Activated CD4-positive, alpha-beta T cell treated with anti-CD3 and anti-CD28 coated beads, Interleukin-2, amount 50 U/mL, for 4 hours (primary cell): ENCODE measurements at regions not wholly inside any gene's neighbourhood (a gene's known extent, or its start where the extent isn't known, plus 50 kb on each side); places are given as distances from the start of the nearest gene placed in this dataset.

ENCODE experiments used
- DNase-seq, 2 experiments: peaks; one replicate each; pipeline ENCODE4 v3.0.0-alpha.2; 2020

DNA sequence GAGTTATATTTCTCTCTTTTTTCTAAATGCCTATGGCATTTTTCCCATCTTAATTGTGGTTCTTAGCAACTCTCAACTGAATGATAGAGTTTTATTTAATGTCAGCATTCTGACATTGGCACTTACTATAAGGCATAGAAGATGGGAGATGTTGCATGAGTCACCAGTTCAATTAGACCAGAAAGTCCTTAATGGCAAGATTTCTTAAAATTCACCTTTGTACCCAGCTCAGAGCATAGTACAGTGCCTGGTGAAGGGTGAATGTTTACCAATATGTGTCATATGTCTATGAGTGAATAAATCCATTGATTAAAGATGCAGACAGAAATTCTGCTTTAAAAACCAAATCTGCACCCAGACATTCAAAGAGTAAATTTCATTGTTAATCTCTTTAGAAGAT, 526.9 kb downstream of the EFNB2 start:
- no peak for DNase-seq

DNA sequence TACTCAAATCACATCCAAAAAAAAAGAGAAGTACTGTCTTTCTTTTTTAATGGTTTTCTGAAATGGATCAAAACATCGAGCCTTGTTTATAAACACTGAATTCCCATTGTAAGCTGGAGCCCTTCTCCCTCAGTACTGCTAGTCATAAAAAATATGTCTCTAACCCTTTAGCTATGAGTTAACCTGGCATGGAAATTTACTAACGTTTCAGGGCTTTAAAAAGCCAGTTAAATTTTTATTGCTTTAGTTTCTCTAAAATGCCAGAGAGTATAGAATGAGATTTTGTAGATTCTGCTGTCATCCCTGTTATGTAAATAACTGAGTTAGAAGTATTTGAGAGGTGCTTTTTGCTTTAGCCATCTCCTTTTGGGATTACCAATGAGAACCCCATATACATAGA, 528.3 kb downstream of the EFNB2 start:
- DNase-seq: no peak

DNA sequence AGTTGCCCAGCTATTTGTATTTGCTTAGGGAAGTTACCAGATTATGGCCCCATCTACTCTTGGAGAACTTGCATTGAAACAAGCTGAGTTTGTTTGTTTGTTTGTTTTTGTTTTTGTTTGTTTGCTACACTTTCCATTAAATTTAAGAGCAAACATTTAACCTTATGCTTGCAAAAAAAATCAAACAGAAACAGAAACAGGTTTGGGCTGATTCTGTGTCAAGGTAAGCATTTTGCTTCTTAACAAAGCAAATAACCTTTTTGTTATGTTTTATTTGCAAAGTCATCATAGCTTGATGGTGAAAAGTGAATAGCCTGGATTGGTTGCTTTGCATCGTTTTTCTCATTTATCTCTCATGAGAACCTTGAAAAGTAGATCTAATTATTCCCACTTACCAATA, 531.8 kb downstream of the EFNB2 start:
- no peak for DNase-seq

DNA sequence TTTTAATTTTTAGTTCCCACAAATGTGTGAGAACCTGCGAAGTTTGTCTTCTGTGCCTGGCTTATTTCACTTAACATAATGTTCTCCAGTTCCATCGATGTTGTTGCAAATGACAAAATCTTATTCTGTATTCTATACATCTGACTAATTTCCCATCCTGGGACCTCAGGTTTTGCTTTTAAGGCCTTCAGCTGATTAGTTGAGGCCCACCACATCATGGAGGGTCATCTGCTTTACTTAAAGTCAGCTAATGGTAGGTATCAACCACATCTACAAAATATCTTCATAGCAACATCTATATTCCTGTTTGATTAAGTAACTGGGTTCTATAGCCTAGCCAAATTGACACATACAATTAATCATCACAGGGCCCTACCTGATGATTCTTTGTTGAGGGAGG, 534.0 kb downstream of the EFNB2 start:
- no peak for DNase-seq

DNA sequence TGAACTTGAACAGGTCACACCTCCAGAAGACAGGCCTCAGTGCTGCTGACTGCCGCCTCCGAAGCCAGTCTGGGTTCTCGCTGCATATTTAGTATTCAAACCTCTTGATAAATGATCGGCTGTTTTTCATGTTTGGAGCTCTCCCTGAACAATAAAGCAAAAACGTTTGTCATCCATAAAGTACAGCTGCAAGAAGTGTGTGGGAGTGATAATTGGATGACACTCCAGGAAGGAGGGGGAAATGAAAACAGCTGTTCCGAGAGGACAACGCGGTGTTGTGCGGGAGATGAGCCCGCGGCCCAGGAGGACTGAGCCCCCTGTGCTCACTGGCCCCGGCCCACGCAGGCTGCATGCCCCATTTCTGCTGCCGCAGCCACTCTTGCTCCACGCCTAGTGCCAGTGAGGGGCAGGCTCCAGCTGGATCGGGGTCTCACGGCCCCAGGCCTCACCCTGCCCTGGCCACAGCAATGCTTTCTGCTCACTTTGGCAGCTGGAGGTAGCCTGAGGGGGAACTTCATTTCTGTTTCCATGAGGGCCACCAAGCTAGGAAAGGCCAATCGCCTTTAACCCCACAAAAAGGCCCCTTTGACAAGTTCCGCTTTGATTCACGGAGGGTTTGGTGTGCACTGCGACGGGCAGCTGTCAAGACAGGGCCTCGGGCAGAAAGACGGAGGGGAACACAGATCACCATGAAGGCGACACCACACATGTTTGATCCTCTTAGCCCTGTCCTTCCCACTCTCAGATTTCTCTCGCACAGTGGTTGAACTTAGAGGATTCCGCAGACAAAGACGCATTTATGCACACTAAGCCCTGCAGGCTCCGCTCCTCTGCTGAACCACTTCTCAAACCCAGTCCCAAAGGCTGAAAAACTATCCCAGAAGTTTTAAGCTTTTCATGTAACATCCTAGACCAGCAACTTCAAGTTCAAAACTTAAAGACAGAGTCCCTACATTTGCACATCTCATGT, 537.6 kb downstream of the EFNB2 start:
- no peak for DNase-seq

DNA sequence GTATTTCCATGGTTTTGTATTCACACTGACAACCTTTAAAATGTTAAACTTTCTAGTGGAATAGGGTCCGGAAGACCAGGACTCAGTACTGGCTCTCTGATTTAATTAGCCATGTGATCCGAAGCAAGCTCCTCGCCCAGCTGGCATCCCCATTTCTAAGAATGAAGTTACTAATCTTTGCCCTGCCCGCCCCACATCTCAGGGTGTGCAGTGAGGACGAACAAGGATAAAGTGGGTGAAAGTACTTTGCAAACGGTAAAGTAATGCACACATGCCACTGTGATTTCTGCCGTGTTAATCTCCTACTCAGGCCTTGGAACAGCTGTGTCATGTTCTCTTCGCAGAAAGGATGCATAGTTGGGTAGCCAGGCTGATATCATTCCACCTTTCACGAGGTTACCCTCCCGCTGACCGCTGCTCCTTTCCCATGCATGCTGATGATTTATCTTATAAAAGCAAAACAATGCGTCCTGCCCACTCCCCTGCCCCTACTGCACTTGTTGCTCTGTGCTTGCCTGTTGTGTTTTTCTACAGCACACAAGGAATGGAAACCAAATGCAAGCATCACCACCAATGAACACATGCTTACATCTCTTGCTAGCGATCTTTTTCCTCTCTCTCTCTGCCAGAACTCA, 539.0 kb downstream of the EFNB2 start:
- no peak for DNase-seq

DNA sequence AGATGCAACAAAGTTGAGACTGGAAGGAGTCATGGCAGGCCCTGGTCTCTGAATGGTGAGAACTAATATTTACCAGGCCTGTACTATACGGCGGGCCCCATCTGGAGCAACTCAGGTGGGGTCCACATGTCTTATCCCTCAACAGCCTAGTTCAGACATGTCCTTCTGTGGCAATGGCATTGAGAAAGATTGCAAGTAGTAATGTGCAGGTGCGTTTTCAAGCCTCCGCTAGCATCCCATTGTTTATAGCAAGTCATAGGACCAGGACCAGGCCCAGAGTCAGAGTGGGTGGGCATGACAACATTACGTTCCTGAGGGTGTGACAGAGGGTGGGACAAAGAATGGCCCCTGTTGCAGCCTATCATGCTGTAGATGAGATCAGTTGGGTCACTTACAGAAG, 541.1 kb downstream of the EFNB2 start:
- DNase-seq: no peak

DNA sequence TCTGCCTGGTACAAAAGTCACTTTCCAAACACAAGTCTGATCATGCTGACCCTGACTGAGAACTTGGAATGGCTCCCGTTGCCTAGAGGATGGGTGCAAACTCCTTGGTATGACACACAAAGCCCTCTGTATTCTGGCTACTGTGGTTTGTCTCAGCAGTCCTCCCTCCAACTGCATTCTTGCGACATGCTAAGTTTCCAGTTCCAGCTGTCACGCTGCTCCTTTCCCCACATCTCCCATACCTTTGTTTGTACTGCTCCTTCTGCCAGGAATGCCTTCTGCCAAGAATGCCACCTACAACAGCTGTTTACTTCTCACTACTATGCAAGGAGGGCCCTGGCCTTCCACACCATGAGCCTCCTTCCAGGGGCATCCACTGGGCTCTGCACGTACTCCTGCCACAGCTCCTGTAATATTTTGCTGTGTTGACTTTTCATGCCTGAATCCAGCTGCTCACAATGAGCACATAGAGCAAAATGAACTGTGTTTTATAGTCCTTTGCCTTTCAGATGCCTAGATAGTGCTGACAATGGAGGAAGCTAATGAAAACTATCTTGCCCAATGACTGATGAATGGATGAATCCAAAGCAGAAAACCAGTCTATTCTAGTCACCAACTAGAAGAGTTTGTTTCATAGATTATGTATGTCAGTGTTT, 543.7 kb downstream of the EFNB2 start:
- no peak for DNase-seq

DNA sequence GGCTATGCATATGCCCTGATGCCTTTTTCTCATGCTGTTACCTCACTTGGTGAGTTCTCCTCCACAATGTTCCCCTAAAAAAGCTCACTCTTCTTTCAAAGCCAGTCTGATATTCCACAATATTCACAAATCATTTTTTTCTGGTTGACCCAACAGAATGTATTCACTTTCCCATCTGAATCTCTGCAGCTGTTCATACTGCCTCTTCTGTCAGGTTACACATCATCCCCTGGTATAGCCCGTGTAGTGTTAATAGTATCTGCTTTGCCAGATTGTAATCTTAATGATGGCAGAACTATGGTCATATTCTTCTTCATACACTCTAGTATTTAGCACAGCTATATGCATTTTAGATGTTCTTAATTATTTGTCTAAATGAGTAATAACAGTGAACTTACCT, 544.3 kb downstream of the EFNB2 start:
- no peak for DNase-seq

DNA sequence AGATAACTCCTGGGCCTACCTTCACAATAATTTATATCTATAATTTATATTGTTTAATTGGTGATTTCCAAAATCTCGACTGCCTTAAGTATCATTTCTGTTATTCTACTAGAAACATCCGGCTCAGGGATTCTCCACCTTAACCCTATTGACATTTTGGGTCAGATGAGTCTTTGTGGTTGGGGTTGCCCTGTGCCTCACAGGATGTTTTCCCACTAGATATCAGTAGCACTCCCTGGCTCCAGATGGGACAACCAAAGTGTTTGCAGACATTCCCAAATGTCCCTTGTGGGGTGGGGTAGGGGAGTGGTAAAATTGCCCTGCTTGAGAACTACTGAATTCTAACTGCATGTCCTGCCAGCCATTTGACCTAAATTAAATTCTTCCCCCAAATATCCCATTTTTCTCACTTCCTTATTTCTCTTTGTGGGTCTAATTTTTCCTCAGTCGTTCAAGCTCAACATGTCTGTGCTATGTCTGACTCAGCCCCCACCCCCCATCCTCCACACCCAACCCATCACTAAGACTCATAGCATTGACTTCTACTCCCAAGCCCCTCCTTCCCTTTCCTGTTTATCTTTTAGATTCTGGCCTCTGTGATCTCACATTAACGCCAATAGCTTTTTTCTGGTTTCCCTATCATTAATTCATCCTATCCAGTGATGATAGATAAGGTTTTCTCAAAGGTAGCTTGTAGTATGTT, 545.1 kb downstream of the EFNB2 start:
- DNase-seq: no peak

DNA sequence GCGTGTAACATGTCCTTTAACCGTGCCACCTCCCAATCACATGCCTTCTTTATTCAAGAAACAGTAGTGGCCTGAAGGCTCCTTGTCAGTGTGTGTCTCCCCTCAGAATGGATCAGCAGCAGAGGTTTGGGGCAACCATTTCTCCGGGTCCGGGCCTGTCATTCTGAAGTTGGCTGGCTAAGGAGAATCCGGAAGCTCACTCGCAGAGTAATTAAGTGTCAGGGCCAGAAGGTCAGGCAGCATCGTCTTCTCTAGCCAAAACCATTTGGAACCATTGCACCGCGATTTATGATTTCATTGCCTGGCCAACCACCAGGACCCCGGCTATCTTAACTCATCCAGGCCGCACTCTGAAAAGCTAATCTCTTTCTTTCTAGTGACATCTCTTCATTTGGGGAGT, 550.8 kb downstream of the EFNB2 start:
- no peak for DNase-seq

DNA sequence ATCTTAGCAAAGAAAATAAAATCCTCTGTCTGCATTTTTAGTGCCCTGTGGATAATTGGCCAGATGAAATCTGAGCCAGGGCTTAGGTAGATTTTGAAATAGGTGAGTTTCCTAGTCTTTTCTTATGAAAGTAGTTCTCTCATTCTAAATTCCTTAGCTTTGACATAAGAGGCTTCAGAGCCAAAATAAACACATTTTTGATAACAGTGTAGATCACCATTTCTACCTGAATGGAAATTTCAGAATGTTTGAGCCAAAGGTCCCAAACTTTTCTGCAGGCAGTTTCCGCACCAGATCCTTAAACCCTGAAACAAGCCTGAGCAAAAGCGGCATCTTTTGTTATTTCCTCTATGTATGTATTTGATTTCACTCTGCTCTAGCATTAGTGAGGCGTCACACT, 551.2 kb downstream of the EFNB2 start:
- no peak for DNase-seq

DNA sequence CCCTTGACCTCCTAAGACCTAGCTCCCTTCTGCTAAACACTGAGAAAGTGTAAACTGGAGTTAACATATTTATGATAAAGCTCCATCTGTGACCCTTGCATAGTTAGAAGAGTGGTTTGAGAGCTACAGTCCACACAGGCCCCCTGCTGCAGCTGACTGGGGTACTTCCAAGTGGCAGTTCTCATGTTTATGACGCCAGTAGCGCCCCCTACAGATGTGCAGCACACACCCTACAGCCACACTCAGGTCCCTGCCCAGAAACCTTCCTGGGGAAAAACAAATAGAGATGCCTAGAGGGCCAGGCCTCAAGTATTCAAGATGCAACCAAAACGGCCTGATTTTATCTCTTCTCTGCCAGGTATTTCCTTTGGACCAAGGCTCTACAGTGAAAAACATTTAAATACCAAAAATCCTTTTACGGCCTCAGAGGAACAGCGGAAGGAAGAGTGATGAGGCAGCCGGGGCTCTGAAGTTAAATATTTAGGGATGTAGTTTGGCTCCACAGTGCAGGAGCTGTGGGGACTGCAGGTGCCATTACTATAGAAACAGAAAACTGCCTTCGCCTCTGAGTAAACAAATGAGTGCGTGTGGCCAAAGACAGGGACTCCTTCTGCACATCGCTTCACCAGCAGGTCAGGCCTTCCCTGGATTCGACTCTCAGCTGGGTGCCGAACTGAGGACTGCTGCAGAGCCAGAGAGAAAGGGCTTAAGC, 553.1 kb downstream of the EFNB2 start:
- DNase-seq: no peak

DNA sequence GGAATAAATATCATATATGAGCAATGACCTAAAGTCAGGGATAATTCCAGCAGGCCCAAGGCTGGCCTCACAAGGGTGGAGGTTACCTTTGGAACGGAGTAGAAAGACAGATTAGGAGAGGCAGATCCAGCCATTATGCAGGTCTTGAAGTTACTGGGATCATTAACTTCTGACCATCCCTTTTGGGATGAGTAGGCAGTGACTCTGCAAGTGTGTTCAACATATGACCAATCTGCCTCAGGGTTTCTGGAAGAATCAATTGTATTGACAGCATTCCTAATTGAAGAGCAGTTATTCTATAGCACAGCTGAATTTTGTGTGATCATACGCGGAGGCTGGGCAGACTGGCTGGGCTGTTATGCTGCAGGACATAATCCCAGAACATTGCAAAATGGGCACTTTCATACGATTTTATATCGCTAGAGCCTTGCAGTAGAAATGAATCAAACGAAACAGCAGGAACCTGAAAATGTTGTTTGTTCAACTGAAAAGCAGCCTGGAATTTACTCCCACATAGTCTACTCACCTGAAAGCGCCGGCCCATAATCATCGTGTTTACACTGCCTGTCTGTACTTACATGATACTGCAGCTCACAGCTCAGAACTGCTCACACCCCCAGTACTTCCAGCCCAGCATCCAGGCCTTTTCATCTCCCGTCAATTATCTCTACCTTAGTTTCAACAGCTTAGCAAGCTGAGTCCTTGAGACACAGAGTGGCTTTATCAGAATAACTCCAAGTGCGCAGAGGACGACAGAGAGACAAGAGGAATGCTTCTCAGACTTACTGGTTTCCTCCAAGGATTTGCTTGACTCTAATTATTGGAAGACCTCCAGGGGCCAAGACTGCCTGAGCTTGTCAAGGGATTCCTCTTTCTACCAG, 556.1 kb downstream of the EFNB2 start:
- no peak for DNase-seq

DNA sequence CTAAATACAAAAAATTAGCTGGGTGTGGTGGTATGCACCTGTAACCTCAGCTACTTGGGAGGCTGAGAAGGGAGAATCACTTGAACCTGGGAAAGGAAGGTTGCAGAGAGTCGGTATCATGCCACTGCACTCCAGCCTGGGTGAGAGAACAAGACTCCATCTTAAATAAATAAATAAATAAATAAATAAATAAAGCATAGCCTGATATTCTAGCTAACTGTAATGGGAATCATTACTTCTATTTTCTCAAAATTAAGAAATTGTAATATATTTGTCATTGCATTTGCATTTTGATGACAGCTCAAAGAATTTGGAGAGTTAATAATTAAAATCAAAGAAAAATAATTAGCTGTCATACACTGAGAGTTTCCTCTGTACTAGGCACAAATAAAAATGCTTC, 561.1 kb downstream of the EFNB2 start:
- no peak for DNase-seq

DNA sequence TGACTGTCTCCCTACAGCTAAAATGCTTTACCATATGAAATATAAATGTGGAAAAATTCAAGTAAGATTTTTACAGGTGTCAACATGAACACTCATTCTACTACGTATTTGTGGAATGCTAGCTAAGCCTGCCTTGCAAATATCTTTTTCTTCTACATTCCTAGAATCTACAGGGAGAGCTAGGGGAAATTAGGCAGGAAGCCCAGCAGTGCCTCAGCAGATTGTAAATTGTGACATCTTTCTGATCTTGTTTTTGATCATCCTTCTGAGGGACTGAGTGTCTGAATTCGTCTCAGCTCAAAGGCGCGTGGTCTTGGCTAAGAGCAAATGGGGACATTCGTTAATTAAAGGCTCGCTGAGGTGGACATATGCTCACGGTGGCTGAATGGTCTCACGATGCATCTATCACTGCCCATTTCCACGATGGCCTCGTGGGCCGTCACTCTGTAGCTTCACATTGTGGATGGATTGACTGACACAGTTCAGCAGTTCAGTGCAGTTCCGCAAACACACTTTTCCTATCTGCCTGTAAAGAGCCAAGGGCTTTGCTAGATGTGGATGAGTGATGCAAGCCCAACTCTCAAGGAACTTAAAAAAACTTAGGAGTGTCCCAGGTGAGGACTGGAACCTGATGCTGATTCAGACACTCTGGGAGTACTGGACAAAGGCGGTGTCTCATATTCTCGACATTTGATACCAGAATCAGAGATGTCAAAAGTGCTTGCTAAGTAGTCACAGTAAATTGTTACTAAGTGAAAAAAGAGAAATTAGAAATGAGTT, 562.5 kb downstream of the EFNB2 start:
- no peak for DNase-seq

DNA sequence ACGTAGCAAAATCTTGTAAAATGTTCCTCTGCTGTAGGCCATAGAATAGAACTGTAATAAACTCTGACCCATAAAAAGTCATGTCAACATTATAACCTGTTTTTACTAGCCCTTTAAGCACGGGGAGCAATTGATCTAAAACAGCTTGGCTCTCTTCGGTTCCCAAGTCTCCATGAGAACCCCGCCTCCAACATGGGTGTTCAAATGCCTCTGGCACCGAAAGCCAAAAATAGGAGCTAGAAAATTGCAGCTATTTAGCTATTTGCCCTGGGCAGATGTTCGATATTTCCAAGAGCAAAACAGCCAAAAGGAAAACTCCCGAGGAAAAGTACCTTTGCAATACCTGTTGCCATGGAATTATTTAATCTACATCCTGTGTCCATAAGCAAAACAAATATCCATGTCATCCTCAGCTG, 563.1 kb downstream of the EFNB2 start:
- DNase-seq: no peak

DNA sequence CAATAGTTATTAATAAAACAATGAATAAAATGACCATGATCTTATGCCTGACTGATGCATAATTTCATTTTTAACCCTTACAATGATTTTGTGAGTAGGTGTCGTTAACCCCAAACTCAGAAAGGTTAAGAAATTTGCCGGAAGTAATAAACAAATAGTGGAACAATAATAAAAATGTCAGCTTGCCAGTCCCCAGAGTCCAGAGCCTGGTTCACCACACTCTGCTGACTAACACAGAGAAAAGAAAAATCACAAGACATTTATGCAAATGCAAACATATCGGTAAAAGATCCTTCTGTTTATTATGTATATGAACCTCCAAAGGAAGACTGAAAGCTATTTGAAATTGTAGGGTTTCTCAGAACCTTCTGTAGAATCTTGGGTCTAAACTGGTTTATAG, 563.7 kb downstream of the EFNB2 start:
- no peak for DNase-seq

DNA sequence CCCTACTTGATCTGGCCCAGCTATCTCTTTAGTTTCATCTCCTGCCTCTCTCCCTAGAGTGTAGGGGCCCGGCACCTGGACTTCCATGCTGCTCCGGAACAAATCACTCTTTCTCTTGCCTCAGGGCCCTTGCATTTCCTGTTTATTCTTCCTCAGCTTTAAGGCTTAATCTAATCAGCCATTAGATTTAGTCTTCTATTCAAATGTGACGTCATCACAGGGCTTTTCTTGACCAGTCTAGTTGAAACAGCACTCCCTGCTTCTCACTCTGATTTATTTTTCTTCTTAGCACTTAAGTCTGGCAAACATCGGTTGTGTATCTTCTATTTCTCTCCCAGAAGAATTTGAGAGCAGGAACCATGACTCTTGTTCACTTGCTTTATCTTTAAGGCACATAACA, 564.1 kb downstream of the EFNB2 start:
- no peak for DNase-seq

DNA sequence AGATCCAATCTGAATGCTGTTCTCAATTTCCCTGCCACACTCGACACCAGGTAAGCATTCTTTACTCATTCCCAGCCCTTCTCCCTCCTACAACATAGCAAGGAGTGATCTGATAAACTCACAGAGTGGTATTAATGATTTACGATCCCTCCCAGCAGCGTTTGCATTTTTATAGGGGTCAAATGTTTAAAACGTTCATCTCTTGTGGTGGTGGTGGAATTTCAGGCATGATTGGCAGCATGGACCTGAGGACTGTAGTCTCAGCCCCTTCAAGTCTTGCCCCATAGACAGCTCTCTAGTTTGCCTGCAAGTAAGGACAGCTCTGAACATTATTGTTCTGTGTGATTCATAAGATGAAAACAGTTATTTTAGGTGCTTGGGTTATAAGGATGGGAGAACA, 565.7 kb downstream of the EFNB2 start:
- DNase-seq: no peak

DNA sequence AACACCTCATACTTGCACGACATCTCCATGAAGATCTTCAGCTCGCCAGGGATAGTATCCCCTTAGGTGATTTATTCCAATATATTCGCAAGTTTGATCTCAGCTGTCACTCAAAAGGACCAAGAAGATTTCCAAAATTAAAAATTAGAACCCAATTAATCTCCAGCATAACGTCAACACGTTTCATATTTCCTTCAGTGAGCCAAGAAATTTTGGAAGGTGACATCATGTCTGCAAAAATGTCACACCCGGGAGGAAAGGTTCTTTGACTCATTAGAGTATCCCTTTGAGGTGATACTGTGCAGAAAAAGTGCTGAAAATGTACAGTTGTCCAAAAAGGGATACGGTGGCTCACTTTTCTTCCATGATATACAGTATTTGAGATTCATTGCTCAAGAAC, 569.6 kb downstream of the EFNB2 start:
- DNase-seq: no peak
